Fibroblast of skin of right biceps (primary cell): ENCODE measurements at regions not wholly inside any gene's neighbourhood (a gene's known extent, or its start where the extent isn't known, plus 50 kb on each side); places are given as distances from the start of the nearest gene placed in this dataset.

ENCODE experiments used
- DNase-seq: peaks from one replicate; pipeline ENCODE4 v3.0.0-alpha.2; 2013

DNA sequence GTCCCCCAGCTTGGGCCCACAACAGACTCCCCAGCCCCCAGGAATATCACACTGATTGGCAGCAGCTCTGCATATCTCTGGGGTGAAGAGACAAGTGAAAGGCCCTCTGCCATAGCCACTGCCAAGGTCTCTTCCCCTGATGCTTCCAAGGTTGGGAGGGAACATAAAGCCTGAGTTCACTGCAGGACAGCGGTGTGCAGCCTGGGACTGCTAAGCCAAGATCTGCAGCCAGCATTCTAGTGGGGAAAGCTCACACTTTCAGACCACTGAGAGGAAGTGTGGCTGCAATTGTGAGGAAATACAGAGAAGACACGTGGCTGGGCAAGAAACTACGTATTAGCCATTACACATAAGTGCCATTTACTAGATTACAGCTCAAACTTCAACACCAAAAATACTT, 100.7 kb downstream of the MAIP1 start:
- no peak for DNase-seq

DNA sequence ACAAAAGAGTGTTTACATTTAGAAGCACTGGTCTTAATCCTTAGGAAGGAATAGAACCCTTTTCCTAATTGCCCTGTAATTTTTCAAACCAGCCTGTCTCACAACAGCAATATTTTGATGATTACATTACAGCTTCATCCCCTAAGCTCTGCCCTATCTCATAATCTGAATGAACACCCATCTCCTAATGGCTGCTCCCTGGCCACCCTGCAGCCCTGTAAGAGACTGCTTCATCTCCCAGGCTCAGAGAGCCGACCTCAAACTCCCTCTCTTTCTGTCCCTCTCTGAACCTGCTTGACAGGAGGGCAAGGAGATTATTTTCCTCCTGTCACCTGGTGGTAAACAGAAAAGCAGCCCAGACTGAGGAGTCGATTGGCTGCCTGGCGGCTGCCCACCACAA, 107.8 kb downstream of the MAIP1 start:
- no peak for DNase-seq

DNA sequence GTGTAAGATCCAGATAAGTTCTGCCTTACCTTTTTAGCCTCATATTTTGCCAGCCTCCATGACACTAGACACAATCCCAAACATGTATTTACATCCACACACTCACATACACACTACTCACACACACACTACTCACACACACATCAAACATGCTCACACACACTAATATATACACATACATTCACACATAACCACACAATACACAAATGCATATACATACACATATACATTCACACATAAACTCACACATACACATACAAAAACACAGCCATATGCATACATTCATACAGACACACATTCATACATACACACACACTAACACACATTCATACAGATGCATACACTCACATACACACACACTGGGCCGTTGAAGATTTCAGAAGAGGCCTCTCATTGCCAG, 109.5 kb downstream of the MAIP1 start:
- DNase-seq, result no peak

DNA sequence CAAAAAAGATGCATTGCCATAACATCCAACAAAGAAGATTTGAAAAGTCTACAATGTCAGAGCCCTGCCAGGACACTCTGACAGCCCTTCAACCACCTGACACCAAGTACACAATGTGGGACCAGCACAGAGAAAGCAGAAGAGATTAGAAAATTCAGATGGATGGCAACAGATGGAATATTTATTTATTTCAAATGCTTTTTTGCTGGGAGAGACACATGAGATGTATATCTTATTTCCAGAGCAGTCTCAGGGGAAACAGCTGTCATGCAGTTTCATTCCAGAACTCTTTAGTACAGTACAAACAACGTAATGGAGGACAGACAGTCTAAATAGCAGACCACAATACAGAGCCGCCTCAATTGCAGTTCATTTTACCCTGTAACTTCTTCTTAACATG, 110.1 kb downstream of the MAIP1 start:
- DNase-seq, result no peak

DNA sequence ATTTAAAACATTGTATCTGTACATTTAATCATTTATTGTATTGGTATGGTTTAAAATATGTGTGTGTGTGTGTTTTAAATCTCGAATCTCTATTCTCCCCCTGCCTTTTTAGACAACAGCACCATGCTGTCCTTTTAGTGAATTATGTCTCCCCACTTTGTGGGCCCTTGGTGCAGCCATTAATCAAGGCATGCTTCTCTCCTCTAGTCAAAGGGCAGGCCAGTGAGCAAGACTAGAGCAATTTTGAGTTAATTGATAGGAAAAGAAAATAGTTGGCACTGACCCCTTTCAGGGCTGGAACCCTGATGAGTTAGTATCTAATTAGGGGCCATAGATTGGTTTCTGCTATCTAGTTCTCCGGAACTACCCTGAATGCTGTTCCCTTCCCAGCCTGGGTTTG, 111.0 kb downstream of the MAIP1 start:
- no peak for DNase-seq

DNA sequence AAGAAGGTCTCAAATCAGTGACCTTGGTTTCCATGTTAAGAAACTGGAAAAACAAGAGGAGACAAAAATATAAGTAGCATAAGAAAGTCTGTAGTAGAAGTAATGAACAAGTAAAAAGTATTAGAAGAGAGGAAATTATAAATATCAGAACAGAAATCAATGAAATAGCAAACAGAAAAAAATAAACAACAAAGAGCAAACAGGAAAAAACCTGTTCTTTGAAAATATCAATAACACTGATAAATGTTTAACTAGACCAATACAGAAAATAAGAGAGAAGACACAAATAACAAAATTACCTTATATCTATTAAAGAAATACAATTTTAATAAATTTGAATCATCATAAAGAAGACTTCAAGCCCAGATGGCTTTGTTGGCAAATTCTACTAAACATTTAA, 113.3 kb downstream of the MAIP1 start:
- no peak for DNase-seq

DNA sequence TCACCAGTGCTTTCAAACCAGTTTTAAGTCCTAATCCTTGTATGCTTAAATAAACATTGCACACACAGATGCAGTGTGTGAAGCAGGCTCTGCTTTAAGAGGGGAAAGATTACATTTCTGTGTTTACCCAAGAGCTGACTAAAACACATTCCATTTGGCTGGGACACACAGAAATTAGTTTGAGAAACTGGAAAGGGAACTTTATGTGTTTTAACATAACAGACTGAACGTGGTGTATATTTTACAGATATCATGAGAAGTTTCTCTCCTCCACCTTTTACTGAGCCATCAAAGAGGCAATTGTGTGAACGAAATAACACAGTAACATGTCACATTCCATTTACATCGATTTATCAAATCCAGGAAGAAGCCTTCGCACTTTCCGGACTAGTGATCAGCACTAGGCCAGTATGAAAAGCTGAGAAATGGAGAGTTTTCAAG, 121.8 kb downstream of the MAIP1 start:
- DNase-seq, result peak; percentile 85

DNA sequence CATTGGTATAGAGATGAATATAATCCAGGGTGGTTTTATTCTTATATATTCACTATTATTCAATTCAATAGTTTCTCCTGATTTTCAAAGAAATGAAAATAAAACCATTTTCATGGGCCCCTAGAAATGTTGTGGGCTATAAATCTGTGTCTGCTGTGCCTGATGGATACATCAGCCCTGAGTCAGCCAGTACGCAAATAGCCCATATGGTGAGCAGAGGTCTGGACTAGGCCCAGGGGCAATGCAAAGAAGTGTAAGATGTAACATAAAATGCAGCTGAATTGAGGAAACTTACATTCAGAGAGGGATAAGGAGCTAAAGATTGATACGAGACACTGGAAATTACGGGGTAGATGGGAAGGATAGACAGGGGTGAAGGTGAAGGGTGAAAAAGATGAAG, 122.5 kb downstream of the MAIP1 start:
- peak; percentile 88 for DNase-seq

DNA sequence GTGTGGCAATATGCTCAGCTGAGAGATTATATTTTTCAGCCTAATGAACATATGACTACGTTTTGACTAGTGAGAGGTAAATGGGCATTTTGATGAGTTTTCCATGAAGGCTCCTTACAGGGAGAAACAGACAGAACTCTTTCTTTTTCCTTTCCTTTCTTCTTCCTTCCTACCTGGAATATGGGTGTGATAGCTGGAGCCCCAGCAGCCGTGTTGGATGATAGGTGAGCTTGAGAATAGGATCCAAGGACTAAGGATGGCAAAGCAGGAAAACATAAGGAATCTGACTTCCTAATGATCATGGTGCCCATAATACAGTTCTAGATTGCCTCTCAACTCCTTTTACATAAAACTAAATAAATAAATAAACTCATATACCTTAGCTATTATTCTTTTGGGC, 124.0 kb downstream of the MAIP1 start:
- DNase-seq, result no peak

DNA sequence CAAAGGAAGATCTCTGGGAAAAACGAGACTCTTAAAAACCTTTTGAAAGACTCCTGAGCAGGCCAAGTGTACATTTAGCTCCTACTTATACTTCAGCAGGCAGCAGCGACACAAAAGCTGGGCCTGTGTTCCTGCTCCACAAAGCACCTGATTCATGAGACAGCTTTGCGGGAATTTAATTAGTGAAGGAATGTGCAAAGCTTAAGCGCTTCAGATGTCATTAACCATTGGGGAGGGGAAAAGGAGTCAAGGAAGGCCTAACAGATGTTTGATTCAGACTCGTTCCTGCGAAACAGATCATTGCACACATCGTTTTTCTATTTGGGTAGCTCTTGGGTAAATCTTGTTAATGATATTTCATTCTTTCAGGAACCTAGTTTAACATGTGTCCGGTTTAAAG, 125.9 kb downstream of the MAIP1 start:
- peak; percentile 63 for DNase-seq

DNA sequence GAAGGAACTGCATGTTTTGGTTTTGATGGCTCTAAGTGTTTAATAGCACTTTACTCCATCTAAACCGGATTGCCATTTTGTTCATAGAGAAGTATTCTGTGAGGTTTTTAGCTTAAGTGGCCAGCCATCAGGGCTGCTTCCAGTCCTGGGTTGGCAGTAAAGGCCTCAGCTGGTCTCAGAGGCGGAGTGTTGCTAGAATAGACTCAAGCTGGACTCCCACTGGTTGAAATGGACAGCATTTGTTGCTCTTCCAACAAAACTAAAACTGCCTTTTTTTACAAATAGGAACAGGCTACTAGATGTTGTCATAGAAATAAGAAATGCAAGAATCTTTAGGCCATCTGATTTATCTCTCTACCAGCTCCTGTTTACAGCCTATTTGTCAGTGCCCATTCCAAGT, 126.4 kb downstream of the MAIP1 start:
- DNase-seq, result no peak

DNA sequence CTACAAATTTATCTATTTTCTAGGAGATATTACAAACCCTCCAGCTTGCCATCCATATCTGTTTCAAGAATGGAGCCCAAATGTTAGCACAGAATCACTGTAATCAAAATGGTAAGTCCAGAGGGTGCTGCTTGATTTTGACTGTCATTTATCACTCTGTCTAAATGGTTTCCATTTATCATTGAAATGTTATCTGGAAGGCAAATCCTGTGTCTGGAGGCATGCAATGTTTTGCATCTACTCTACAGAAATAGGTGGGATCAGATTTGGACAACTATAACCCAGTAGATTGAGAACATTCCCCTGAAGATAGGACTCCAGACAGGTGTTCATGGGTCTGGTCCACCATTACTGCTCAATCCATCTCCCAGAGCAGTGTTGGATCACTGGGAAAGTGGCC, 128.7 kb downstream of the MAIP1 start:
- no peak for DNase-seq

DNA sequence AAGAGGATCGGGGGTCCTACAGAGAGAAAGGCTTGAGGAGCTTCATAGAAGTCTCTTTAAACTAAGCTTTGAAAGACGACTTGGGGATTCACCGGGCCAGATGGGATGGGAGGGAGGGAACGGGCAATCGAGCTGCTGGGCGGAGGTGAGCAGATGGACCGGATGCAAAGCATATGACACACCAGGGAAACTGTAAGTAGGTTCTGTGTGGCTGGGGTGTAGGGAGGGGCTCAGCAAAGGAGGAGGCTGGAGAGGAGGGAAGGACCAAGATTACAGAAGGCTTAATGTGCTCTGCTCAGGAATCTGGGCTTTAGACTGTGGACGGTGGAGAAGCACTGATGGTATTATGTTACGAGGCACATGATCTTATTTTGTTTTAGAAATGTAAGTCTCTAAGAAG, 131.5 kb downstream of the MAIP1 start:
- DNase-seq, result peak; percentile 32

DNA sequence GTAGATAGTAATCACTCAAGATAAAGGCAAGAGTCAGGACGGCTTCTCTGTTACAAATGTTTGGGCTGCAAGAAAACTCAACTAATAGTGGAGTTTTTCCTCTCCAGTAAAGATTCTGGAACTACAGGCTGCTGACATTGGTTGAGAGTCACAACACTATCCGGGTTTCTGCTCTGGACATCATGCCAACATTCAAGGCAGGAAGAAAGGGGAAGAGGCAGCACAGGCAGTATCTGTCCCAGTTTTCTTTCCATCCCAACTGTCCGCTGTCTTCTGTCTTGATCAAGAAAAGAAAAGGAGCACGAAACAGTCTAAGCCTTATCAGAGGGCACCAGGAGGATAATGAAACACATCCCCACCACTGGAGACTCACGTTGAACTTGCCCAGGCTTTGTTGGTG, 132.1 kb downstream of the MAIP1 start:
- no peak for DNase-seq

DNA sequence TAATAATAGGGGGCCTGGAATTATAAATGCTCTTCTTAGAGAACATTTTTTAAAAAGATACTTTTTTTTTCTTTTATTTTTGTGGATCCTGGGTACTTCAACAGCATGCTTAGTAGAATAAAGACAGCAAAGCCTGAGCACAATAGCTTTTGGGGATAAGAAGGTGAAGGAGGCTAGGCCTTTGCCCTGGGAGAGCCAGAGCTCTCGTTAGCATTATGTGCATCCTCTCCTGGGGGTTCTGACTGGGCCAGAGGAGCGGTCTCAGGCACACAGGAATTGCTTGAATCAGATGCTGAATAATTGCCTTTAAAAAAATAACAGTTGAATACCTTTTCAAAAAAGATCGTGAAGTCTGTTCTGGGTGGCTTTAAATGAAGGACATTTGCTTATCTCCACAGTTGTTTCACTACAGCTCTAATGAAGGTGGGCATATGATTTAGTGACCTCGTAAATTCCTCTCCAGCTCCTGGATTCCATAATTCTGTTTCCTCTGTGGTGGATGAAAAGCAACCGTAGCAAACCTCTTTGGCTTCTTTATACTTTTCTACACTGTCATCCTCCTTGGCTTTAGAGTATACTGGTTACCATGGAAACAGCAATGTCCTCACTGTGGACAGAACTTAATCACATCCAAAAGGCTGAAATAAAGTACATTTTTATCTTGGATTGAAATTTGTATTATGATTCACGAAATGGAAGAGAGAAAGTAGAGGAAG, 133.8 kb downstream of the MAIP1 start:
- DNase-seq, result peak; percentile 33

DNA sequence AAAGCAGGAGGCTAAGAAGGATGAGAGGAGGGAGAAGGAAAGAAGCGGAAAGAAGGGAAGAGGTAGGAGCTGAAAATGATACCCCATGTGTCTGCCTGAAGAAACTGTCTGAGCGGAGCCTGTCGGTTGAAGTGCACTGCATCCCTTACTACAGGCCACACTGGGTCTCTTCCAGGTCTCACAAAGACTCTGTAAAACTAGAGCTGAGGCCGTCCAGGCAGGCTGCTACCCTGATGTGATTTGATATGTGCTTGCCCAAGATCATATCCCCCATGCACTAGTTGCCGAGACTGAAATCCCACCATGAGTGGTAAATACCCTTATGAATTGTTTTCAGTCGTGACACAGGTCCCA, 134.4 kb downstream of the MAIP1 start:
- DNase-seq, result no peak

DNA sequence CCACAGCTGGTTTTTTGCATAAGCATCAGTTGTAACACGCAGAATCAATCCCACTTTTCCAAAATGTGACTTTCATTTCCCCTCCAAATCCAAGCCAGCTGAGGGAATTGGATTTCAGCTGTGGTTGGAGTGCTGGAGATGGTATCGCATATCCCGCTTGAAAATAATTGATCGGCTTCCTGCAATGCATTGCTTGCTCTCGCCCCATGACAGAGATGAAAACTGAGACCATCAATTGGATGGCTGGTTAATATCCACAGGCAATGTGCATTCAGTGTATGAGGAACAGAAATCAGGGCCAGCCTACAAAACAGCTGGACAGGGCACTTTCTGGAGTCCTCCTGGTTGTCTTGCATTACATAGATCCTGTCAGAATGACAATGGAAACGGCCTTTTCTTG, 135.3 kb downstream of the MAIP1 start:
- no peak for DNase-seq

DNA sequence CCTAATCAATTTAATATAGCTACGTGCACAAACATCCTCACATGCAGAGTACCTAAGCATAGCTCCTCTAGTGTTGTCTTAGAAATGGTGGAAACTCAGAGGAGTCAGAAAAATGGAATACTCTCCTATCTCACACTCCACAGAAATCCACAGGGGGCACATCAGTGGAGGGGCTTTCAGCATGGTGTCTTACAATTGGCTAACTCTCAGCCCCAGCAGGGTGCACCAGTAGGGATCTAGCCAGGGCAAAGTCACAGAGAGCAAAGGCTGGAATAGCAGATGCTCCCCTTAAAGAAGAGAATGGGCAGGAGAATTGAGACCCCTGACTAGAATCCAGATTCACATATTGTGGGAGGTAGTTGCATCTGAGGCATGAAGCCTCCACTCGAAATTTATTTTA, 135.7 kb downstream of the MAIP1 start:
- DNase-seq, result no peak

DNA sequence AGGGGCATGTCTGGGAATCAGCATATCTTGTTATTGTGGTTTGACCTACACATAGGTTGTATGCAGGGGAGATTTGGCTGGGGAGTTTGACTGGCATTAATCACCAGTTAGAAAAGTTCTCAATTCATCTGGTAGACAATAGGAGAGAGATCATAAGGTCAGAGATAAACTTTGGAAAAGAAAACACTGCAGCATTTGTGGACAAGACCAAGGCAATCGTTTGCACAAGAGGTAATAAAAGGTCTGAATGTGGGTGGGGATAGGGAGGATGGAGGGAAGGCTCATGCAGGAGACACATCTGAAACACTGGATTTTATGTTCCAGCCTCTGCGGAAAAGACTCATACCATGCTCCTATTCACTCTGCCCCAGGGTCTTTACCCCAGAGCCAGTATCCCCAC, 136.9 kb downstream of the MAIP1 start:
- no peak for DNase-seq

DNA sequence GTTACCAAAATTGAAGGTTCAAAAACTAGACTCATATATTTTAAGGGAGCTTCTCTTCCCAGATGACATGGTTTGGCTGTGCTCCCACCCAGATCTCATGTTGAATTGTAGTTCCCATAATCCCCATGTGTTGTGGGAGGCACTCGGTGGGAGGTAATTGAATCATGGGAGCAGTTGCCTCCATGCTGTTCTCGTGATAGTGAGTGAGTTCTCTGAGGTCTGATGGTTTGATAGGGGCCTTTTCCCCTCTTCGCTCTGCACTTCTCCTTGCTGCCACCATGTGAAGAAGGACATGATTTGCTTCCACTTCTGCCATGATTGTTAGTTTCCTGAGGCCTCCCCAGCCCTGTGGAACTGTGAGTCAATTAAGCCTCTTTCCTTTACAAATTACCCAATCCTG, 140.1 kb downstream of the MAIP1 start:
- peak; percentile 36 for DNase-seq

DNA sequence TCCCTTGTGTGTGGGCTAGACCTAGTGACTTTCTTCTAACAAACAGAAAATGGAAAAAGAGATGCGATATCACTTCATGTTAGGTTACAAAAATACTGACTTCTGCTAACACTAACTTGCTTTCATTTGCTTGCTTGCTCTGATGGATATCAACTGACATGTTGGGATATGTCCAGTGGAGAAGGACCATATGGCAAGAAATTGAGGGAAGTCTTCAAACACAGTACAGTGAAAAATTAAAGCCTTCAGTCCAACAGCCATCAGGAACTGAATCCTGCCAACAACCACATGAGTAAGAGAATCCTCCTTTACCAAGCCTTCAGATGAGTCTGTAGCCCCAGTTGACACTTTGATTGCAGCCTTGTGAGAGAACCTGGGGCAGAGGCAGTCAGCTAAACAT, 143.9 kb downstream of the MAIP1 start:
- no peak for DNase-seq

DNA sequence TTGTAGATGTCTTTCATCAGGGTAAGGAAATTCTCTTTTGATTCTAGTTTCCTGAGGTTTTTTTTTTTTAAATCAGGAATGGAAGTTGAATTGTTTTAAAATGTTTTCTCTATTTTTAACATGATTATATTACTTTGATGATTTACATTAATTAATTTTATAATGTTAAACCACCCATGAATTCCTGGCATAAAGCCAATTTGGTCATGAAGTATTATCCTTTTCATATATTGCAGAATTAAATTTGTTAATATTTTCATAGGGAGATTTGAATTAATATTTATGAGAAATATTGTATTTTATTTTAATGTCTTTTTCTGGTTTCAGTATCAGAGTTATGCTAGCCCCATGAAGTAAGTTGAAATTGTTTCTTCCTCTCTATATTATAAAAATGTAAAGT, 144.6 kb downstream of the MAIP1 start:
- no peak for DNase-seq

DNA sequence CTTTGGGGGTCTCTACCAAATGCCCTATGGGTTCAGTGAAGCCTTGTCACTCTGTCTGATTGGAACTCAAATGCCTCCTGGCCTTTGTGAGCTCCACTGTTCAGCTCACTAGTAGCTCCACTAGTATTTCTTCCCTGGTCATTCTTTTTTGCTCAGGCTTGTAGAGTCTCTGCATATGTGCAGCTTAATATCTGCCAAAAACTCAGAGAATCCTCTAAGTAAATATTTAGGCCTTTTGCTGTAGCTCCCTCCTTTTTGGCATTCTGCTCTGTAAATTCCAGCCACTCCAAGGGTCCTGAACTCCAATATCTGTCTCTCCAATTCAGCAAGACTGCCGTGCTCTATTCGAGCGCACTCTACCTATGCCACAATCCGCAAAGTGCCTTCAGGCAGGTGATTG, 146.5 kb downstream of the MAIP1 start:
- DNase-seq, result no peak

DNA sequence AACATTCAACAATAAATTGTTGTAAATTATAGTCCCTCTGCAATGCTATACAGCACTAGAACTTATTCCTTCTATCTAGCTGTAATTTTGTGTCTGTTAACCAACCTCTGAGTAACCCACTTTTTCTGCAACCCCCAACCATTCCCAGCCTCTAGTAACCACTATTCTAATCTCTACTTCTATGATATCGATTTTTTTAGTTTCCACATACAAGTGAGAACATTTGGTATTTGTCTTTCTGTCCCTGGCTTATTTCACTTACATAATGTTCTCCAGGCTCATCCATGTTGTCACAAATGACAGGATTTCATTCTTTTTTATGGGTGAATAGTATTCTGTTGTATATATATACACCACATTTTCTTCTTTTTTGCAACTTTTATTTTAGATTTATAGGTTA, 147.6 kb downstream of the MAIP1 start:
- no peak for DNase-seq

DNA sequence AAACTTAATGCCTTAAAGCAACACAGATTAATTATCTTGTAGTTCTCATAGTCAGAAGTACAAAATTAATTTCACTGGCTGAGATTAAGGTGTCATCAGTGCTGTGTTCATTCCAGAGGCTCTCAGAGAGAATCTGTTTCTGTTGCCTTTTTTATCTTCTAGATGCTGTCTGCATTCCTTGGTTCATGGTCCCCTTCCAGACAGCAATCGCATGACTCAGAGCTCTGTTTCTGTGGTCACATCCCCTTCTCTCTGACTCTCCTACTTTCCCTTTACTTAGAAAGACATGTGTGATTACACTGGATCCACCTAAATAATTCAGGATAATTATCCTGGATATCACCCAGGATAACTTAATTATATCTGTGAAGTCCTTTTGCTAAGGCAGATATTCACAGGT, 148.6 kb downstream of the MAIP1 start:
- peak; percentile 75 for DNase-seq
